ENCODE measurements at regions not wholly inside any gene's neighbourhood (a gene's known extent, or its start where the extent isn't known, plus 50 kb on each side); places are given as distances from the start of the nearest gene placed in this dataset.

DNA sequence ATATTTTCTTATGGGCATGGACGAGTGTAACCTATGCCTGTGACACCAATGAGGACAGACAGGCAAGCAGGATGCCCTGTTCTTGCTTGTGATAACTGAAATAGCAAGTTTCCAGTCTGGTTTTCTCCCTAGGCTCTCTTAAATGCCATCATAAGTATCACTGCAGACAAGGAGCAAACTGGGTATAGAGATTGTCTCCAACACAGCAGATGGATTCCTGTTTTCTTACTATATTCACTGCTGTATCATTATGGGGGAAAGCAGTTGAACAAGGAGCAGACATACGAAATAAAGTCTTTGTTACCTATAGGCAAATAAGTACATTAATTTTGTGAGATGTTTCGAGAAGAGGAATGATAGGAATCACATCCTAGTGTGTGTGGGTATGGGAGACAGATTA is 178.0 kb upstream of the TBL1XR1 start:
- Histone ChIP-seq H3K36me3 (ENCODE audit: low read depth, low read length) (no peaks in the 10 kb centered on the region), H3K27me3 (ENCODE audit: low read length) (no peaks in the 10 kb centered on the region), H3K4me2 (ENCODE audit: low read length) (no peak overlapping the region), H3K79me2 (ENCODE audit: low read length) (no peaks in the 10 kb centered on the region), H3K9me2 (replicated peaks; ENCODE audit: low read length) (no peaks in the 10 kb centered on the region), H4K20me1 (ENCODE audit: low read length) (no peaks in the 10 kb centered on the region), H3K9me3 (ENCODE audit: low read length) (0 out of 2 replicates have a peak, but pooled peaks cover 2% of the 10 kb centered on the region), H3K27ac (ENCODE audit: low read length) (no peak overlapping the region), H3K4me1 (ENCODE audit: insufficient read depth, low read length) (no peaks in the 10 kb centered on the region), H3F3A (ENCODE audit: low read length, unreplicated experiment) (no peaks in the 10 kb centered on the region), H2AFZ (ENCODE audit: low read length) (no peak overlapping the region), H3K4me3 (ENCODE audit: low read length) (no peak overlapping the region), H3K9ac (ENCODE audit: low read length) (no peak overlapping the region)
- ATAC-seq, result no peak
- no peak for DNase-seq
- TF ChIP-seq EZH2phosphoT487 (IDR thresholded peaks at IDR 0.05; ENCODE audit: borderline replicate concordance, low read length) (no peak), EZH2 (IDR thresholded peaks at IDR 0.05; ENCODE audit: low read length, unreplicated experiment) (no peak), CTCF (conservative IDR thresholded peaks at IDR 0.05; ENCODE audit: low read depth, low read length) (no peak)
- POLR2A ChIA-PET (ENCODE audit: unreplicated experiment), result no interaction called here
- CTCF ChIA-PET, result no interaction called here
- no TSS peak for BruUV-seq (replicated peaks)
- intact Hi-C loops (cut with micrococcal nuclease), result loop anchor here (10.0 kb wide), 1 partner anchor 779 kb away; no protein-coding TSS in a partner anchor

DNA sequence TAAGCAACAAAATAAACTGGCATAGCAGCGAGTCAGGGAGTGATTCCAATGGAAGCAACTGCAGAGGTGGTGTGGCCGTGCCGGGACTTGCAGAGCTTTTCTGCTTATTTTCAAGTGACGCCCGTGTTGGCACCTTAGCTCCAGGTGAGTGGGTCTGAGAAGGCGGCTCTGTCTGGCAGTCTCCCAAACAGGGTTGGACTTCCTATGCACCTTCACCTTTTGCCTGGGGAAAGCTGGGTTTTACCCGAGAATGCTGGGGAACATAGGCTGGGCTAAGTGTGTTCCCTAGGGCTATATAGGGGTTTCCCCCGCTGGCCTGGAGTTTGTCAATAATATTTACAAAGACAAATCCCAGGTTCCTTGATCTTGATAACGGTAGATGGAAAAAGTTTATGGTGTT is 179.9 kb upstream of the TBL1XR1 start:
- H3K27me3 ChIP-seq (ENCODE audit: low read length), result no peaks in the 10 kb centered on the region
- intact Hi-C loops (cut with micrococcal nuclease), result loop anchor here (10.0 kb wide), 1 partner anchor 778 kb away; no protein-coding TSS in a partner anchor
- CTCF ChIA-PET, result interaction anchor here (0.6 kb wide), 1 partner anchor 27 kb away, joined by 3 read pairs; no protein-coding TSS in a partner anchor
- H3K9me3 ChIP-seq (ENCODE audit: low read length), result peaks cover 9% of the 10 kb centered on the region; the same call in 1 of the 2 replicates
- no TSS peak for BruUV-seq (replicated peaks)
- H3K79me2 ChIP-seq (ENCODE audit: low read length), result no peaks in the 10 kb centered on the region
- H3K9me2 ChIP-seq (replicated peaks; ENCODE audit: low read length), result no peaks in the 10 kb centered on the region
- no peaks in the 10 kb centered on the region for H3K4me1 ChIP-seq (ENCODE audit: insufficient read depth, low read length)
- no peak for TF ChIP-seq CTCF (conservative IDR thresholded peaks at IDR 0.05; ENCODE audit: low read depth, low read length)
- DNase-seq, result peak; percentile 33
- no peak overlapping the region for H3K9ac ChIP-seq (ENCODE audit: low read length)
- H3K4me3 ChIP-seq (ENCODE audit: low read length), result peak overlapping the region; percentile 26; the same call in 1 of the 2 replicates
- H3K4me2 ChIP-seq (ENCODE audit: low read length), result peak overlapping the region; percentile 46
- H3K36me3 ChIP-seq (ENCODE audit: low read depth, low read length), result no peaks in the 10 kb centered on the region
- H3K27ac ChIP-seq (ENCODE audit: low read length), result no peak overlapping the region
- no peaks in the 10 kb centered on the region for H4K20me1 ChIP-seq (ENCODE audit: low read length)
- peak overlapping the region; percentile 69 for H2AFZ ChIP-seq (ENCODE audit: low read length)
- POLR2A ChIA-PET (ENCODE audit: unreplicated experiment), result no interaction called here
- no peaks in the 10 kb centered on the region for H3F3A ChIP-seq (ENCODE audit: low read length, unreplicated experiment)
- no peak for ATAC-seq

DNA sequence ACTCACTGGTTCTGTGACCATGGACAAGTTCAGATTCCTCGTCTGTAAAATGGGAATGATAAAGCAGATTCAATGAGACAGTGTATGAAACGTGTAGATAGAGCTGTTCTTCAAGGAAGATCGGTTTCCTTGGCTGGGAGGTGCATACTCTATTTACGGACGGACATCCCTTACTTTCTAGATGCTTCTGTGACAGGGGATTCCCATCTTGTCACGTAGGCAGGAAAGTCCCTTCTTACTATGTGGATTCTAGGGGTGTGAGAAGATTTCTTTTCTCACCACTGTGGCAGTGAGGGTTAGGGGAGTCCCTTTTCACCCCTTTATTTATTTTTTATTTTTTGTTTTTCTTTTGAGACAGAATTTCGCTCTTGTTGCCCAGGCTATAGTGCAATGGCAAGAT is 180.9 kb upstream of the TBL1XR1 start:
- H3K27me3 ChIP-seq (ENCODE audit: low read length), result no peaks in the 10 kb centered on the region
- DNase-seq (no peak), ATAC-seq (no peak)
- H3F3A ChIP-seq (ENCODE audit: low read length, unreplicated experiment), result no peaks in the 10 kb centered on the region
- TF ChIP-seq EZH2phosphoT487 (IDR thresholded peaks at IDR 0.05; ENCODE audit: borderline replicate concordance, low read length) (no peak), EZH2 (IDR thresholded peaks at IDR 0.05; ENCODE audit: low read length, unreplicated experiment) (no peak), CTCF (conservative IDR thresholded peaks at IDR 0.05; ENCODE audit: low read depth, low read length) (no peak)
- peaks cover 9% of the 10 kb centered on the region; the same call in 1 of the 2 replicates for H3K9me3 ChIP-seq (ENCODE audit: low read length)
- H3K4me1 ChIP-seq (ENCODE audit: insufficient read depth, low read length), result no peaks in the 10 kb centered on the region
- no peaks in the 10 kb centered on the region for H4K20me1 ChIP-seq (ENCODE audit: low read length)
- H3K36me3 ChIP-seq (ENCODE audit: low read depth, low read length), result no peaks in the 10 kb centered on the region
- no peak overlapping the region for H3K4me2 ChIP-seq (ENCODE audit: low read length)
- POLR2A ChIA-PET (ENCODE audit: unreplicated experiment), result no interaction called here
- CTCF ChIA-PET, result no interaction called here
- no peak overlapping the region for H3K9ac ChIP-seq (ENCODE audit: low read length)
- no peak overlapping the region for H3K4me3 ChIP-seq (ENCODE audit: low read length)
- no peak overlapping the region for H2AFZ ChIP-seq (ENCODE audit: low read length)
- intact Hi-C loops (cut with micrococcal nuclease), result loop anchor here (10.0 kb wide), 1 partner anchor 777 kb away; no protein-coding TSS in a partner anchor
- no peak overlapping the region for H3K27ac ChIP-seq (ENCODE audit: low read length)
- no peaks in the 10 kb centered on the region for H3K9me2 ChIP-seq (replicated peaks; ENCODE audit: low read length)
- BruUV-seq (replicated peaks), result no TSS peak
- no peaks in the 10 kb centered on the region for H3K79me2 ChIP-seq (ENCODE audit: low read length)

Measured in PC-3 (cell line).